HG03439 (cell line): ENCODE measurements at regions not wholly inside any gene's neighbourhood (a gene's known extent, or its start where the extent isn't known, plus 50 kb on each side); places are given as distances from the start of the nearest gene placed in this dataset.

ENCODE experiments used
- ATAC-seq: cut with Tn5 transposase; IDR thresholded peaks from one replicate; pipeline ENCODE4 v1.9.1; 2021; ENCODE audit warnings: mild to moderate bottlenecking, moderate library complexity; ENCODE audit not compliant: unreplicated experiment

DNA sequence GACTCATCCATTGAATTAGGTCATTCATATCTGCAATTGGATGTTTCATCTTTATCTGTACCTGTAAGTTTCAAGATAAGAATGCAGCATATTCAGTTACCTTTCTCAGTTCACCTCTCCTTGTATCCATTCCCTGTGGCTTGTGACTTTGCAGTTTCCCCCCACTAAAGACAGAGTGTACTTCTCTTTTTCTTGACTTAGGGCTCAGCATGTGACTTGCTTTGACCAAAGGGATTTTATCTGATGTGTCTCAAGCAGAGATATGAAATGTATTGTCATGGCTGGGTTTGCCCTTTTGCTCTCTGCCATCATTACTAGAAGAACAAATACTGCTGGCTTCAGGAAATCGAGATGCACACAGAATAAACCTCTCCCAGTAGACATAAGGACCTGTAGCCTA, 754.8 kb downstream of the ADGRL2 start:
- no peak for ATAC-seq

- no peak for ATAC-seq
These were observed 749.1 kb downstream of the ADGRL2 start for GRCh38 chr1:82549841-82550240.

GRCh38 chr1:82542766-82543165, 742.0 kb downstream of the ADGRL2 start:
- no peak for ATAC-seq

GRCh38 chr1:82542141-82542540, 741.4 kb downstream of the ADGRL2 start:
- no peak for ATAC-seq

GRCh38 chr1:82540006-82540405, 739.3 kb downstream of the ADGRL2 start:
- no peak for ATAC-seq

DNA sequence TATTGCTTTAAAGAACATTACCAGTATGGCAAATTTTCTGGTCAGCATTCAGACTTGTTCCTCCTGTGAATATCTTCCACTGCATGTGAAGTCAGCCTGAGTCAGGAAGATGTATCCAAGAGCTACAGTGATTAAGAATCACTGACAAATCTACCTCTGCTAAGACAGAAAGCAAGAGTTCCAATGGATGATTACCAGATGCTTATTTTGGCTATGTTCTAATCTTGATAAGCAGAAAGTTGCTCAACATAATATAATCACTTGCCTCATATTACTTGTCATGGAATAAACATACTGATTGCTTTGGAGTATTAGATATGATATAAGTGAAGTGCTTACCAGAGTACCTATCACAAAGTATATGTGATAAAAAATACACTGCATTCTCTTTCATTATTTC, 738.1 kb downstream of the ADGRL2 start:
- ATAC-seq = no peak

DNA sequence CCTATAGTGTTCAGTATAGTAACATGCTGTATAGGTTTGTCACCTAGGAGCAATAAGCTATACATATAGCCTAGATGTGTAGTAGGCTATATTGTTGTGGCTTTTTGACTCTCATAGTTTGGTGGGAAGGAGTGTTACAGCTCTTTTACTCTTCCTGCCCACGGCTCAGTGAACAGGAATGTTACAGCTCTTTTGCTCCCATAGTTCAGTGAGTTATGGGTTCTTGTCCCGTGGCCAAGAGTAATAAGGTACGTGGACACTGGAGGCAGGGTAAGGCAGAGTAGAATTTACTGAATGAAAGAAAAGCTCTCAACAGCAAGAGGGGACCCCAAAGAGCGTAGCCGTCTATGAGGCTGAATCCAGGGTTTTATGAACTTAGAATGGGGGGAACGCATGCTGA, 734.3 kb downstream of the ADGRL2 start:
- ATAC-seq = no peak

- no peak for ATAC-seq
These were observed 724.6 kb downstream of the ADGRL2 start for GRCh38 chr1:82525378-82525777.

DNA sequence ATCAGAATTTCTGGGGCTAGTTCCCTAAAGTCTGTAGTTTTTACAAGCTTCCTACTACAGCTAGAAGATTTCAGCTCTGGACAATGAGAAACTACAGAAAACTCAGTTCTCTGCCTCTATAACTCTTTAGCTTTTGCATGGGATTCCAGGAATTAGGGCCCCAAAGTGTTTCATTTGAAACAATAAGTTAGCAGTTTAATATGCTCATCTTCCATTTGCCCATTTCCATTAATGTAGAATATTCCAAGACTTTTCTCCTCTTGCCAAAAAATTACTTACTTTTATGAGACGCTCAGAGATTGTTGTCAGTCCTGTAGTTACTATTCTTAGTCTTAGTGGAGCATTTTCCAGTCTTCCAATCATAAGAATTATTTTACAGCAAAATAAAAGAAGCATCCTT, 719.9 kb downstream of the ADGRL2 start:
- ATAC-seq = no peak

DNA sequence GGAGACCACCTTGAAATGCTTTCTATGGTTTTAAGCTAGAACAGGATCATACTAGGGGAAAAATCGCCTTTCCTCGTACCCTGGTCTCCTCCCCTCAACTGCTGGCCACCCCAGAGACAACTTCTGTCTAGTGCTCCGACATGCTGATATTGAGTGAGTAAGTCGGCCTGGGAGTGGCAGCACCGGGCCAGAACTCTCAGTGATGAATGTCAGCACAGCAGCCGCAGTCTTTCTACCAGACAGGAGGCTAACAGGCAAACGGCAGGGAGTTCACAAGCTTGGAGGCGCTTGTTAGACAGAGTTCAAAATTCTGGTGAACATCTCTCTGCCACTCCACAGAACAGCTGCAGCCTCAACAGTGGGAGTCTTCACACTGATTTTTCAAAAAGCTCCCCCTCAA, 716.9 kb downstream of the ADGRL2 start:
- no peak for ATAC-seq

DNA sequence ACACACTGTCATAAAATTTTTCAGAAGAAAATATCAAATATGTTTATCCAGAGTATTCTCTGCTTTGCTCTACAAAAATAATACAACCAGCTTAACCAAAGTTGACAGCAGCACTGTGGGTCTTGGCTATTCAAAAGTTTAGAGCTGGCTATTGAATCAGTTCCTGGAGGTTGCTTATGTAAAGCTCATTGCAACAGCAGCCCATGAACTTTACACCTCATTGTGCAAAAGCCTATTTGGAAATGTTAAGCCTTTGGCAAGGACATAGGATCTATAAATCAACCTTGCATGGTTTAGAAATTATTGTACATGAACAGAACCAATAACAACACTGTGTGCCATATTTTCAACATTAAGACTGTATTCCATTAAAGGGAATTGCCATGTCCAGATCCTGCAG, 714.9 kb downstream of the ADGRL2 start:
- ATAC-seq = no peak

DNA sequence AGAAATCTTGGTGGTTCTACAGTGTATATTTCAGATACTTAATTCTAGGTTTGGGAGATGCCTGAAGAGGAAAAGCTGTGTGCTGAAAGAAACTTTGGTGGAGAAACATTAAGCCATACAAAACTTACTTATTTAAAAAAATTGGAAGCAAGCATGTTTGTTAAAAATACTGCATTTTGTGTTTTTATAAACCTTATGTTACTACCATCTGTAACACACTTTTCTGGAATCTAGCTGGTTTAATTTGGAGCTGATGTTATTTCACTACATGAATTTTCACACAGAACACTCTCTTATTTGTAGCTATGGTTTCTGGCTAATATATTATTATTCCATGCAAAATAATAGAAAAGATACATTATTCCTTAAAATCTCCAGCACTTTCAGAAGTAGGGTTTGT, 710.7 kb downstream of the ADGRL2 start:
- no peak for ATAC-seq

DNA sequence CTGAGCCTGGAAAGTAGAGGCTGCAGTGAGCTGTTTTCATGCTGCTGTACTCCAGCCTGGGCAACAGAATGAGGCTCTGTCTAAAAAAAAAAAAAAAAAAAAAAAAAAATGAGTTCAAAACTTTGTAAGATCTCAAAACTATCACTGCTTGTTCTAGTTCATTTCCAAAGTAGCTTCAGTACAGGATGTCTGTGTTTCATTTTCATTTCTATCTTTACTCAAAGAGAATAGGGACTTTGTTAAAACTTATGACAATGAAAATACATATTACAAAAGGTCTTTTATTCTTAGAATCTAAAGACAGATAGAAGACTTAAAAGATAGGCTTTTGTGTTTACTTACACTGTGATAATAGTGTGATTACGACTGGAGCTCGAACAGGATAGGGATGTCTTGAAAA, 709.7 kb downstream of the ADGRL2 start:
- ATAC-seq = no peak

GRCh38 chr1:82507011-82507410, 706.3 kb downstream of the ADGRL2 start:
- no peak for ATAC-seq

DNA sequence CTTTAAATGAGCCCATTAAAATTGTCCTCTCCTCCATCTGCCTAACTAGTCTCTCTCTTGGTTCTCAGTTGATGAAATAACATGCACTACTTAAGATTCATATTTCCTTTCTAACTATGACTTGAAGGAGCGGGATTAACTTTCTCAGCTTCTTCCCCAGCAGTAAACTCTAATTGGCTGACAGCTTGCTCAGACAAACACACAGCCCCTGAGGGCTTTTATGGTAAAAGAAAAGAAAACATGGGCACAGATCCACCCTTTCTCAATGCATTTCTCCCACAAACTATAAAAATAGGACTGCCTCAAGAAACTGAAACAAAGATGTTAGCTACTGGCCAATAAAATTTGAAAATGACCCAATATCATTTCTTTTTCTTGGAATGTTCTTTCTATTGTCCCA, 703.1 kb downstream of the ADGRL2 start:
- ATAC-seq = no peak

DNA sequence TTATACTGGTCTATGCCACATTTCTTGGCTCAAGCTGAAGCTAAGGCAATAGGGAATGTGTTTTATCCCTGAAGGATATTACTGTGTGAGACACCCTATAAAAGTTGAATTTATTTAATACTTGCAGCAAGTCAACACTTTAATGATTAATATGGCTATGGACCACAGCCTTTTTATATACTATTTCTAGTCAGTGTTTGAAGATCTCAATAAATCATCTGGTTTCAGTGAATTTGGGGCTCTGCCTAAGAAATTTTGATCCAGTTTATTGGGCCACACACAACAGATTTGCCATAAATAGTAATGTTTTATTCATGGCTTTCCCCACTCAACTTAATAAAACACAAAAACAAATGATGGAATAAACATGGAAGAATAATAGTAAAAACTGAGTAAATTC, 698.3 kb downstream of the ADGRL2 start:
- no peak for ATAC-seq

GRCh38 chr1:82494117-82494516, 693.4 kb downstream of the ADGRL2 start:
- ATAC-seq = no peak

GRCh38 chr1:82492159-82492558, 691.4 kb downstream of the ADGRL2 start:
- no peak for ATAC-seq

DNA sequence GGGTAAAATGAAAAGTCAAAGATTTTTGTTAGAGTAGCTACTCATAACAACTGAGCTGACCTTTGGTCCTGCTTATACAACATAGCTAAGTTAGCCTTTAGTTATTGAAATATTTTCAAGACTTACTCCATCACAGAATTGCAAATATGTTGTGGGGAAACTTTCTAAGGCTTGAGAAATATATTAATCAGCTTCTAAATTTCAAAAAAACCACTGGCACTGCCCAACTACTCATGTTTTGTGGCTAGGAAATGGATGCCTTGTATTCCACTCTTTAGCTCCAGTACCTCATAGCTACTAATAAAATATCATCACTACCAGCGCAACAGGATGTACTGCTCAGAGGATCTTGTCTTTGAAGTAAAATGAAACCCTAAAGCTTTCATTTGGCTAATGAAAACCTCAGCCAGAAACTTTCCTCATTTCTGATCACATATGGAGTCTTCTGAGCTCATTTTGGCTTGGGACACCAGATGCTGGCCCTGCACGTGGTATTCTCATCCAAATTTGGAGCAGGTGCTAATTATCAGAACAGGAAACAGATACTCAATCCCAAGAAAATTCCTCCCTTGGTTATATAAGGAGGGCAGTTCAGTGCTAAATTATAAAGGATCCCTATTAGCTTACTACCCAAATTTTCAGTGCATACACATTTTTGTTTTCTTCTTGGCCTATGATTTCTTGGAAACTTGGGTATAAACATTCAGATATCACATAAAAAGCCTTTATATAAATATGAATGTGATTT, 690.7 kb downstream of the ADGRL2 start:
- ATAC-seq = no peak

DNA sequence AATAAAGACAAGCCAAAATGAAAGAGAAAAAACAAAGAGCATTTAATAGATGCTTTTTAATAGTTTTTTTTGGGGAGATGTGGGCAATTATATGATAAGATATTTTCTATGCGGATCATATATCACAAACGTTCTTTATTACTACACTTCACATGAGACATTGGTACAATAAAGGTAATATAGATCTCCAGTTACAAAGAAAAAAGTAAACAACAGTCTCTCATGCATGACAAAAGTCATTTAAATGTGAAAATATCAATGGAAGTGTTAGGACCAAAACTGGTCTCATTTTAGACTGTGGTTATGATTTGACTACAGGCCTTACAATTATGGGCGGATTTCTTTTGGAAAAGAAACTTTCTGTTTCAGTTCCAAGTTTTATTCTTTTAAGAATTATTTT, 687.0 kb downstream of the ADGRL2 start:
- no peak for ATAC-seq

DNA sequence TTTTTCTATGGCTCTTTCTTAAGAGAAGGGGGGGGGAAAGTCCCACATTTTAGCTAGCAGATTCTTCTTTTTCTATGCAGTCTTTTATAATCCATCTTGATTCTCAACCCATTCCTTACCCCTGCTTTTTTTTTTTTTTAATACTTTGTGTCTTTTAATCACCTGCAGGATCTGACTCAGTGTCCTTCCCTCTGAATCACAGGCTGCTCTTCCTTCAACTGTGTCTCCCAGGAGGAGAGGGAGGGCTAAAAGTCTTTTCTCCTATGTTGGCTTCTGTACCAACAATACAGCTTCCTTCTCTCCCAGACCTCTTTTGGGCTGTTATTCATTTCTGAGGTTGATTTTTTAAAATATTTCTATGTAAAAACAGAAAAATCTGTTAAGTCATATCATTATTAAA, 686.2 kb downstream of the ADGRL2 start:
- ATAC-seq = no peak

GRCh38 chr1:82486468-82486867, 685.7 kb downstream of the ADGRL2 start:
- no peak for ATAC-seq
